Activated T-cell treated with anti-CD3 and anti-CD28 coated beads for 4 hours (primary cell): ENCODE measurements at regions not wholly inside any gene's neighbourhood (a gene's known extent, or its start where the extent isn't known, plus 50 kb on each side); places are given as distances from the start of the nearest gene placed in this dataset.
"Not testable (repeated sequence)": the region's sequence is repeated elsewhere in the genome, so short reads cannot be mapped to it uniquely, and the experiment has no call there.

ENCODE experiments used
- DNase-seq: peaks from one replicate; pipeline ENCODE4 v3.0.0-alpha.2; 2020

DNA sequence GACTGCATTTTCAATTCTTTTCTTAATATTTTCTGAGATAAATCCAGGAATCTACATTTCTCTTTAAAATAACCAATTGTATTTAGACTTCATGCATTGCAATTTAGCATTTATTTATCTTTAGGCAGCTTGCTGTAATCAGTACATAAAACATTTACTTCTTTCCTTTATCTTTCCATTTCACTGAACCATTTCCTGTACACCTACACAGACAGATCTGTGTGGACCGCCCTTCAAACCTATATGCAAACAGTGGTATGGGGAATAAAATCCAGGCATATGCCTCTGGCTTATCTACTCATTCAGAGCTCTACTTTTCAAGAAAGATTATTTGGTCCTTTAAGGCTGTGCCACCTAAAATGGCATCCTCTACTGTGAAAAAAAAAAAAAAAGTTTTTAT lies 640.0 kb downstream of the MAT2B start:
- DNase-seq, result no peak

- DNase-seq, result no peak
Measured at GRCh38 chr5:164146223-164146622, 640.8 kb downstream of the MAT2B start.

DNA sequence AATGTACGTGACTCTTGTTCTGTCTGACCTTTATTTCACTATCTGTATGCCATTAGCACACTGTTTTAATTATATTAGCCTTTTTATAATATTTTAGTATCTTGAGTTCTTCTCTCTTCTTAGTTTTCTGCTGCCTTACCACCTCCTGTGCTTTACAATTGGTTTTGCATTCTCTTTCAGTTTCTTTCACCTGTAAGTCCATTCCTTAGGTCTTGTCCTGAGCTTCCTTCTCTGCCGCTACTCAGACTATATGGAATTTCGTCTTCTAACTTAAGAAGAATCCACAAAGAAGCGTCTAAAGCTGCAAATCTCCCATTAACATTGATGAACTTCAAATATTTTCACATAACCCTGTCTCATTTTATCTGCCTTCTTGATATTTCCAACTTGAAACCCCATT lies 642.9 kb downstream of the MAT2B start:
- no peak for DNase-seq

GRCh38 chr5:164152539-164152938 lies 647.1 kb downstream of the MAT2B start:
- DNase-seq, result not testable (repeated sequence)

DNA sequence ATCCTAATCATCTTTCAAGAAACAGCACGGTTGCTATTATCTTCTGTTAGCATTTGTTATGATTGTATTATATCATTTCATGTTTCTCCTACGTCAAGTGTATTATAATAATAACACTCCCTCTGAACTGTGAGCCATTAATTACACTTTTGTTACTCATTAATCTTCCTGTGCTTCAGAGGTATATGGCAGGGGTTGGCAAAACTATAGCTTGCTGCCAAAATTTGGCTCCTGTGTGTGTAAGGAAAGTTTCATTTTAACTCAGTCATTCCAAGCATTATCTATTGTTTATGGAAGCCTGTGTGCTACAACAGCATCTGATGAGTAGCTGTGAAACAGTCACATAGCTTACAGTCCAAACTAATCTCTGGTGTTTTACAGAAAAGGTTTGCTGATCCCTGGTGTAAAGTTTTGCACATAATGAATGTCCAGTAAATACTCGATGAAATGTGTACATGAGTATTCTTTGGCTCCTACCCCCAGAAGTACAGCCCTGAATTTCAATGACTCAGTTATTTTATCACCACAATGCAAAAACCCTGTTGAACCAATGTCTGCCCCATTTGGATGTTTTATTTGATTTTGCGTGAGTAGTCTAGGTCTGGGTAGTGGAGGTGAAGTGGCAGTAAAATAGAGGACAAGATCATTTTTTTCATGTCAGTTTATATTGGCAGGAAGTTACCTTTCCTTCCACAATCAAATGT lies 648.2 kb downstream of the MAT2B start:
- no peak for DNase-seq

DNA sequence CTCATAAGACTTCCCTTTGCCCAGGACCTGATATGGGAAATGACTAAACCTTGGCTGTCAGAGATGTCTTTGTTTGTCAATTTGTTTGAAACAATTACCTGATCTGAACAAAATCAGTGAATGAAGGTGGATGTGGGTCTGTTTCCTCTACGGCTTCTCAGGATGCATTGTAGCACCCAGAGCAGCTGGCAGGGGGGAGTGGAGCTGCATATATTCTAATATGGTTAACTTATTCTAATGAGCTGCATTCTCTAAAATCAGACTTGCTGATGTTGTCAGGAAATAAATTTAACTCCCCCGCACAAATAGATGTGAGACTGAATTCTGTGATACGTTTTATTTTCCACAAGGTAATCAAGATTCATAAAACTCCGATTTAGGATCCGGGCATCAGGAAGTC lies 665.4 kb downstream of the MAT2B start:
- DNase-seq, result no peak

GRCh38 chr5:164175083-164175482 lies 669.7 kb downstream of the MAT2B start:
- no peak for DNase-seq

GRCh38 chr5:164179406-164179805 lies 674.0 kb downstream of the MAT2B start:
- DNase-seq, result no peak

- DNase-seq, result no peak
Measured at GRCh38 chr5:164181604-164182003, 676.2 kb downstream of the MAT2B start.

DNA sequence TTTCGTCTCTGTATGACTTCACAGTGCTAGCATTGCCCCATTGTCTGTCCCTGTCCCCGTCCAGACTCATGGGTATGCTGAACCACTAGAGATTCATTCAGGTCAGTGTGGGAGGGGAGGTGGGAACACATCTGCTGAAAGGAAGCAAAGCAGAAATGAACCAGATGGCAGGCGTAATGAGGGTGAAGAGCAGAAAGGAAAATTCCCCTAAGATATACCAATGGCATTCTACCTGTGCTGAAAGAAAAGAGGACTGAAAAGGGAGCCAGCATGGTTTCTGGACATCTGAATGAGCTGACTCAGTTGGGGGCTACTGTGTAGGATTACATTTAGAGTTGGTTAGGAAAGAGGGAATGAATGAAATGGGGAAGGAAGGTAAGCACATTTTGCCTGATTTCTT lies 678.7 kb downstream of the MAT2B start:
- no peak for DNase-seq

GRCh38 chr5:164185000-164185399 lies 679.6 kb downstream of the MAT2B start:
- no peak for DNase-seq

GRCh38 chr5:164186550-164186949 lies 681.1 kb downstream of the MAT2B start:
- DNase-seq, result no peak

DNA sequence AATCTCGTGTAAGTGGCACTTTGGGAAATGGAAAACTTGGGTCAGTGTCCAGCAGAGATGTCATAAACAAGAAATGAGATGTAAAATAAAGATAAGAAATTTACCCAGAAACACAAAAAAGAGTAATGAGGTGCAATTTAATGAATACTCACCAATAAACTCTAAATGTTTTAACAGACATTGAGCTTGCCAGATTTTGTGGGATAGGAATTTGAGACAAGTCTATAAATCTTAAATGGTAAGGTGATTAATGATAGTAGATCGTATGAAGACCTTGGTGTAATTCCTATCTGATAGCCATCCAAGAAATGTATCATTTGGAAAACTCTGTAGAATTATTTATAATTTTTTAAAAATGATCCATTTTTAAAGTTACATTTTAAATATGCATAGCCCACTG lies 682.4 kb downstream of the MAT2B start:
- no peak for DNase-seq

- DNase-seq, result no peak
Measured at GRCh38 chr5:164188733-164189148, 683.3 kb downstream of the MAT2B start.

DNA sequence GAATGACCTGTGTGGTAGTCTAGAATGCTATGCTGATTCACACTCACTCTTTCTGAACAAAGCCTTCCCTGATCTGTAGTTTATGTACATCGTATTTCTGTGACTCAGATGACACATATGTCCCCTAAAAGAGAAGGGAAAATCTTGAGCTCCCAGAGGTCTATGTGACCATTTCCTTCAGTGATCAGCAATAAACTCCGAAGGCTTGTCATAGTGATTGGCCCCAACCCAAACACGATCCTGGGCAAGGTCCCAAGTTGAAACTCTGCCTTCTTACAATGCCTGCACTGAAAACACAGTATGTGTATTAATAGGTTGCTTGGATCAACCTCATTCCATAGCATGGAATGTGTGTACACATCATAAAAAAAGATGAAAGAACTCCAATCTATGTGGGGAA lies 685.8 kb downstream of the MAT2B start:
- DNase-seq, result no peak

DNA sequence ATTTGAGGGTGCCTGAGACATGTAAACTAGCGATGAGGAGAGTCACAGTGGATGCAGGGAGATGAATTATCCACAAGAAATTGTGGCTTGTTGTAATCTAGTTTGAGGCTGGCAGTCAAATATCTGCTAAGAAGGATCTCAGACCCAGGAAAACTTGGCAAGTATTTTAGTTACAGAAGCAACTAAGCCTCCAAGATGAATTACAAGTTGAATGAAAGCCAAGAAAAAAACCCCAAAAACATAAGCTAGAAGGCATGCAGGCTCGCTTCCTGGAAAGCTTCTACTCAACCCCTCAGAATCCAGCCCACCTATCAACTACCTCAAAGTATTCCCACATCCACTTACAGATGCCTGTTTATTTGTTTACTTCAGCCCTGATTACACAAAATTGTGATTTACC lies 696.9 kb downstream of the MAT2B start:
- DNase-seq, result no peak

DNA sequence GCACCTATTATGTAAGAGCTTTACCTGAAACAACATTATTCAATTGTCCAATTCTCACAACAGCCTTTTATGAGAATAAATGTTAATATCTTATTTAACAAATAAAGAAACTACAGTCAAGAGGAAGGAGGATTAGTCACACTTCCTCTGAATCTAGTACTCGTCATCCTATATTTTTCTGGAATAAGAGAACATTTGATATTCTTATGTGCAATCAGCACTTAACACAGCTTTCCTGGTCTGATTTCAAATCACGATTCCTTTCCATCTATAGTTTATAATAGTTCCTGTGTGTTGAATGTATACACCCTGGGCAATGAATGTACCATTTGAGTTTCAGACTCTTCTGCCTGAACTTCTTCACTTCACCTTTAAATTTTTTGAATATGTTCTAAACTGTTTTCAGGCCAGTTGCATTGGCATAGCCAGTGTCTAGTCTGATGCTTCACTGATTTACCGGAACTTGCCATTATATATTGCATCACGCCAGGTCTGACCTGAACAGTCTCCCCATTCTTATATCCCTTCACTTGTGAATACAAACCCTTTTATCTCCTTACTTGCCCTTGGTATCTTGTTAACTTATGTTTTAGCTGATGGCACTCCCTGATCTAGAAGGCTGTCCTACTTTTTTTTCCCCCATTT lies 698.3 kb downstream of the MAT2B start:
- no peak for DNase-seq

DNA sequence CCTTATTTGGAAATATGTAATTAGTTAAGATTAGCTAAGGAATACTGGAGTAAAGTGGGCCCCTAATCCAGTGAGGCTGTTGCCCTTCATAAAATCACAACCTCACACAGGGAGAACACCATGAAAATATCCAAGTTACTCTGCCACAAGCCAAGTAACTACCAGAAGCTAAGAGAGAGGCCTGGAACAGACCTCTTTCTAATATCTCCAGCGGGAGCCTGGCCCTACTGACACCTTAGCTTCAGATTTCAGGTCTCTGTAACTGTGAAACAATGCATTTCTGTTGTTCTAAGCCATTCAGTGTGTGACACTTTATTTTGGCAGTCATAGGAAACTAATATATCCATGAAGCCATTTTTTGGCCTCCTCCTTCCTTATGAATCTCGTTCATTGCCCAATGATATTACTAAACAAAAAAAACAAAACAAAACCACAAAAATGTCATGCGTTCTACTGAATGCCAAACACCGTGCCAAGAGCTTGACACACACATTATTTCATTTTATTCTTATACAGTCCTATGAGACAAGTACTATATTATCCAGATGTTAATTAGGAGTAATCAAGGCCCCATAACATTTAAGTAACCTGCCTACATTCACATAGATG lies 699.0 kb downstream of the MAT2B start:
- no peak for DNase-seq

DNA sequence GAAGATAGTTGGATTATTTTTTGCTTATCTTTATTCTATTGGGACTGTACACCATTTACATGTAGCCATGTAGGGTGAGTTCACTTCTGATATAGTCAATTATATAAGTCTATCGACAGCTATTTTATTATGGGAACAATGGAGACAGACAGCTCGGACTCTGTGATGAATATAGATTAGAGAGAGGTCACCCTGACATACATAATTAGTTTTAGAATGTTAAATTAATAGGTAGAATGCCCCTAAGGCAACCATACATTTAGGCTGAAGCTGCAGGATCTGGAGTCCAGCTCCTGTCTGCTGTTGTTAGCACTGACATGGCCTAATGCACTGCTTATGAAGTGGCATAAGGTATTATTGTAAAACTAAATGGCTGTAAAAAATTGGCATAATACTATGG lies 700.8 kb downstream of the MAT2B start:
- no peak for DNase-seq

DNA sequence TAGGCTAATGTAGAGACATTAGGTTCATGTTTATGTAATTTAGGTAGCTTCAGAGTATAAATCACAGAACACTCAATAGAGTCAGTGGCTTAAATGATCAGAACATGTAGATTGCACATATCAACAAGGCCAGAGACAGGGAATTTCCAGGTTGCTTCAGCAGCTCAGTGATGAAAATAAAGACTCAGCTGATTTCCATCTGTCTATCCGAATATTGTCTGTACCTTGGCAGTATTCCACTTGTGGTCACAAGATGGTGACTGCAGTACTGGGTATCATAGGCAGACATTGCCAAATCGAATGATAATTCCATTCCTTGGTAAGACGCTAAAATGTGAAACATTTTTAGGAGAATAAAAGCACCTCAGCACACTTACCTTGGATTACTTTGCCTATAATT lies 702.2 kb downstream of the MAT2B start:
- DNase-seq, result no peak

GRCh38 chr5:164210491-164210890 lies 705.1 kb downstream of the MAT2B start:
- no peak for DNase-seq

GRCh38 chr5:164214698-164215097 lies 709.3 kb downstream of the MAT2B start:
- no peak for DNase-seq

DNA sequence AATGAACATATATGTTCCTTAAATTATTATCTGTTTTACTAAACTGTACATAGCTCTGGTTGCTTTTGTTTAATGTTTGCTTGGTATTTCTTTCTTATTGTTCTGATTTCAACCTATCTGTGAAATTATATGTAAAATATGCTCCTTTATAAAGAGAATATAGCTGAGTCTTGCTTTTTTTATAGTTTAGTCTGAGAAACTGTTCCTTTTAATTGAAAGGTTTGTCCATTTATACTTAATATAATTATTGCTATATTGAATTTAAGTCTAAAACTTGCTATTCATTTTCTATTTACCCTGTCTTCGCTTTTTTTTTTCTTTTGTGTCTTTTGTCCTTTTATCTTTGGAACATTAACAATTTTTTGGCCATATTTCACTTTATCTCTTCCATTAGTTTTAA lies 712.0 kb downstream of the MAT2B start:
- DNase-seq, result no peak

- no peak for DNase-seq
Measured at GRCh38 chr5:164220522-164220921, 715.1 kb downstream of the MAT2B start.

DNA sequence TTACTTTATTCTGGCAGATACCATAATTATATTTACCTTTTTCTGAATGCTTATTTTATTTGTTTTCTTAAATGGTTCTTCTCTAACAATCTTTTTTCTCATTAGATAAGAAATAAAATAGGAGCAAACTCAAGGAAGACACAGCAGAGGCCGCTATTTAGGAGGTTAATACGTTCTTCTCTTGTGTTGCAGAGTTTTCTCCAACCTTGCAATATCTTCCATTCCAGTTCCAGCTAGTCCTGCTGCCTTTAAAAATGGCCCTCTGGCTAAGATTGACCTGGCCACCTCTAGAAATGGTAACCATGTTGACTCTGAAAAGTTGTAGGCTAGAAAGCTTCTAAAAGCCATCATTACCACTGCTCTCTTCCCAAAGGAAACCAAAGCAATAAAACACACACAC lies 718.8 kb downstream of the MAT2B start:
- DNase-seq, result no peak
